ENCODE measurements at regions not wholly inside any gene's neighbourhood (a gene's known extent, or its start where the extent isn't known, plus 50 kb on each side); places are given as distances from the start of the nearest gene placed in this dataset.

GRCh38 chr6:139965393-139965792 is 590.9 kb upstream of the CITED2 start:
- no peaks in the 10 kb centered on the region for H3K79me2 ChIP-seq (replicated peaks; ENCODE audit: insufficient read depth, low read length)
- no peak overlapping the region for H3K9ac ChIP-seq (ENCODE audit: low read length)
- no peaks in the 10 kb centered on the region for H3K9me3 ChIP-seq (ENCODE audit: low read length)
- no peak overlapping the region for H3K27ac ChIP-seq (ENCODE audit: low read length)
- TF ChIP-seq TAF1 (IDR thresholded peaks at IDR 0.05; ENCODE audit: low read depth) (no peak), EZH2 (IDR thresholded peaks at IDR 0.05; ENCODE audit: borderline replicate concordance, insufficient read depth, low read length, poor library complexity, severe bottlenecking) (no peak), MXI1 (conservative IDR thresholded peaks at IDR 0.05; ENCODE audit: poor library complexity, severe bottlenecking) (no peak), CTCF (IDR thresholded peaks at IDR 0.05; ENCODE audit: poor library complexity, severe bottlenecking) (no peak), EP300 (conservative IDR thresholded peaks at IDR 0.05; ENCODE audit: poor library complexity, severe bottlenecking) (no peak), RAD21 (conservative IDR thresholded peaks at IDR 0.05) (no peak), SMC3 (conservative IDR thresholded peaks at IDR 0.05; ENCODE audit: poor library complexity) (no peak), REST (IDR thresholded peaks at IDR 0.05; ENCODE audit: borderline replicate concordance) (no peak), POLR2AphosphoS5 (IDR thresholded peaks at IDR 0.05) (no peak)
- no peaks in the 10 kb centered on the region for H3K36me3 ChIP-seq (ENCODE audit: insufficient read depth, low read length)
- no peaks in the 10 kb centered on the region for H4K20me1 ChIP-seq (ENCODE audit: insufficient read depth)
- no peaks in the 10 kb centered on the region for H3F3A ChIP-seq (ENCODE audit: insufficient read depth, low read length, poor library complexity, severe bottlenecking)
- H3K4me3 ChIP-seq (ENCODE audit: low read length) = no peak overlapping the region
- H3K27me3 ChIP-seq (ENCODE audit: insufficient read depth, low read depth, low read length) = no peaks in the 10 kb centered on the region
- H3K9me2 ChIP-seq (ENCODE audit: insufficient read depth, low read length) = no peaks in the 10 kb centered on the region
- no peak overlapping the region for H2AFZ ChIP-seq (ENCODE audit: low read depth, low read length)
- H3K4me2 ChIP-seq (ENCODE audit: low read length) = no peak overlapping the region

- TF ChIP-seq TAF1 (IDR thresholded peaks at IDR 0.05; ENCODE audit: low read depth) = no peak
- no peak for TF ChIP-seq RAD21 (conservative IDR thresholded peaks at IDR 0.05)
- no peak for TF ChIP-seq EP300 (conservative IDR thresholded peaks at IDR 0.05; ENCODE audit: poor library complexity, severe bottlenecking)
- no peak for TF ChIP-seq MXI1 (conservative IDR thresholded peaks at IDR 0.05; ENCODE audit: poor library complexity, severe bottlenecking)
- Histone ChIP-seq H3K9ac (ENCODE audit: low read length) (no peak overlapping the region), H3K79me2 (replicated peaks; ENCODE audit: insufficient read depth, low read length) (no peaks in the 10 kb centered on the region), H4K20me1 (ENCODE audit: insufficient read depth) (no peaks in the 10 kb centered on the region), H3K9me2 (ENCODE audit: insufficient read depth, low read length) (no peaks in the 10 kb centered on the region), H3K27ac (ENCODE audit: low read length) (no peak overlapping the region), H3K4me2 (ENCODE audit: low read length) (no peak overlapping the region), H3K4me3 (ENCODE audit: low read length) (no peak overlapping the region), H2AFZ (ENCODE audit: low read depth, low read length) (no peak overlapping the region), H3K9me3 (ENCODE audit: low read length) (no peaks in the 10 kb centered on the region), H3K27me3 (ENCODE audit: insufficient read depth, low read depth, low read length) (no peaks in the 10 kb centered on the region), H3F3A (ENCODE audit: insufficient read depth, low read length, poor library complexity, severe bottlenecking) (no peaks in the 10 kb centered on the region), H3K36me3 (ENCODE audit: insufficient read depth, low read length) (no peaks in the 10 kb centered on the region)
Observed at GRCh38 chr6:139964737-139965136, 590.3 kb upstream of the CITED2 start.

All from neural cell (in vitro differentiated cells).